HEK293 (cell line): ENCODE measurements at regions not wholly inside any gene's neighbourhood (a gene's known extent, or its start where the extent isn't known, plus 50 kb on each side); places are given as distances from the start of the nearest gene placed in this dataset.

Experiments used
- CTCF ChIP-seq: fragments of 450-650 bp; formaldehyde crosslinking; IDR thresholded peaks from 2 replicates; pipeline ENCODE4 v1.5.1; 2016; ENCODE audit warnings: missing biosample characterization, missing genetic modification characterization
- ELK4 ChIP-seq: IDR thresholded peaks from 2 replicates; pipeline ENCODE4 v1.6.1; 2011; ENCODE audit warnings: mild to moderate bottlenecking, low read depth, low read length, borderline replicate concordance
- FEZF1 ChIP-seq: fragments of 450-650 bp; formaldehyde crosslinking; IDR thresholded peaks from 2 replicates; pipeline ENCODE4 v1.5.1; 2016; ENCODE audit warnings: missing biosample characterization, missing genetic modification characterization
- YY1 ChIP-seq: fragments of 450-650 bp; formaldehyde crosslinking; IDR thresholded peaks from 2 replicates; pipeline ENCODE4 v1.5.1; 2018; ENCODE audit warnings: missing biosample characterization, missing genetic modification characterization

GRCh38 chr13:53301449-53301848, 272.8 kb downstream of the OLFM4 start:
- no peak for TF ChIP-seq YY1 (tag by site-specific recombination)
- TF ChIP-seq ELK4, result no peak
- TF ChIP-seq CTCF, result no peak
- no peak for TF ChIP-seq FEZF1 (tag by site-specific recombination)
